GM23338 (cell line): ENCODE measurements at regions not wholly inside any gene's neighbourhood (a gene's known extent, or its start where the extent isn't known, plus 50 kb on each side); places are given as distances from the start of the nearest gene placed in this dataset.

Experiments used
- CREB1 ChIP-seq: fragments of 250-450 bp; sonication (Bioruptor Pico); IDR thresholded peaks from 2 replicates; pipeline ENCODE4 v1.5.0; 2020; ENCODE audit warnings: low read depth, mild to moderate bottlenecking, moderate library complexity
- CTCF ChIP-seq, 2 experiments: fragments of 200-600 bp in 1 of 2; sonication (generic) in 1 of 2; conservative IDR thresholded peaks; 2 replicates each; pipeline versions ENCODE4 v1.5.1 to v1.6.1; 2016 to 2017; ENCODE audit warnings: antibody characterized with exemption in 2 of 2, low read depth in 2 of 2, mild to moderate bottlenecking in 2 of 2, moderate library complexity in 1 of 2
- EZH2 ChIP-seq: fragments of 200-600 bp; sonication (generic); IDR thresholded peaks from one replicate; pipeline ENCODE4 v1.8.0; 2017; ENCODE audit warnings: antibody characterized with exemption, mild to moderate bottlenecking, low read depth; ENCODE audit not compliant: unreplicated experiment
- EZH2phosphoT487 ChIP-seq: fragments of 200-600 bp; sonication (generic); IDR thresholded peaks from one replicate; pipeline ENCODE4 v1.8.1; 2018; ENCODE audit warnings: antibody characterized with exemption; ENCODE audit not compliant: unreplicated experiment
- JUNB ChIP-seq: IDR thresholded peaks from one replicate; pipeline ENCODE4 v1.6.1; 2016; ENCODE audit warnings: antibody characterized with exemption; ENCODE audit not compliant: unreplicated experiment
- NANOG ChIP-seq: IDR thresholded peaks from 2 replicates; pipeline ENCODE4 v1.6.1; 2016; ENCODE audit warnings: antibody characterized with exemption, borderline replicate concordance
- POLR2AphosphoS5 ChIP-seq: IDR thresholded peaks from 2 replicates; pipeline ENCODE4 v1.6.1; 2016; ENCODE audit warnings: antibody characterized with exemption, low read depth
- STAT1 ChIP-seq: IDR thresholded peaks from one replicate; pipeline ENCODE4 v1.6.1; 2016; ENCODE audit warnings: antibody characterized with exemption; ENCODE audit not compliant: unreplicated experiment
- ZNF114 ChIP-seq: fragments of 250-450 bp; sonication (Bioruptor Pico); IDR thresholded peaks from 2 replicates; pipeline ENCODE4 v1.5.0; 2020; ENCODE audit warnings: mild to moderate bottlenecking, moderate library complexity
- ZNF331 ChIP-seq: fragments of 250-450 bp; sonication (Bioruptor Pico); IDR thresholded peaks from 2 replicates; pipeline ENCODE4 v1.5.0; 2020; ENCODE audit warnings: low read depth, mild to moderate bottlenecking, moderate library complexity
- TF ChIP-seq, protein P1 (sequence below): IDR thresholded peaks from one replicate; pipeline ENCODE4 v1.6.1; 2018; ENCODE audit warnings: antibody characterized with exemption; ENCODE audit not compliant: unreplicated experiment
- TF ChIP-seq, protein P2 (sequence below): IDR thresholded peaks from 2 replicates; pipeline ENCODE4 v1.6.1; 2016; ENCODE audit warnings: antibody characterized with exemption
- TF ChIP-seq, protein P3 (sequence below): fragments of 250-450 bp; sonication (Bioruptor Pico); IDR thresholded peaks from 2 replicates; pipeline ENCODE4 v1.5.0; 2020; ENCODE audit warnings: mild to moderate bottlenecking, moderate library complexity

- TF ChIP-seq CTCF (conservative IDR thresholded peaks at IDR 0.05; ENCODE audit: low read depth in 2 of 2) (no peak), ZNF331 (CRISPR knock-in tag) (no peak), EZH2 (no peak), JUNB (no peak), EZH2phosphoT487 (no peak), POLR2AphosphoS5 (no peak), NANOG (no peak), CREB1 (CRISPR knock-in tag) (no peak), STAT1 (no peak), ZNF114 (no peak)
- TF ChIP-seq, protein P1, sequence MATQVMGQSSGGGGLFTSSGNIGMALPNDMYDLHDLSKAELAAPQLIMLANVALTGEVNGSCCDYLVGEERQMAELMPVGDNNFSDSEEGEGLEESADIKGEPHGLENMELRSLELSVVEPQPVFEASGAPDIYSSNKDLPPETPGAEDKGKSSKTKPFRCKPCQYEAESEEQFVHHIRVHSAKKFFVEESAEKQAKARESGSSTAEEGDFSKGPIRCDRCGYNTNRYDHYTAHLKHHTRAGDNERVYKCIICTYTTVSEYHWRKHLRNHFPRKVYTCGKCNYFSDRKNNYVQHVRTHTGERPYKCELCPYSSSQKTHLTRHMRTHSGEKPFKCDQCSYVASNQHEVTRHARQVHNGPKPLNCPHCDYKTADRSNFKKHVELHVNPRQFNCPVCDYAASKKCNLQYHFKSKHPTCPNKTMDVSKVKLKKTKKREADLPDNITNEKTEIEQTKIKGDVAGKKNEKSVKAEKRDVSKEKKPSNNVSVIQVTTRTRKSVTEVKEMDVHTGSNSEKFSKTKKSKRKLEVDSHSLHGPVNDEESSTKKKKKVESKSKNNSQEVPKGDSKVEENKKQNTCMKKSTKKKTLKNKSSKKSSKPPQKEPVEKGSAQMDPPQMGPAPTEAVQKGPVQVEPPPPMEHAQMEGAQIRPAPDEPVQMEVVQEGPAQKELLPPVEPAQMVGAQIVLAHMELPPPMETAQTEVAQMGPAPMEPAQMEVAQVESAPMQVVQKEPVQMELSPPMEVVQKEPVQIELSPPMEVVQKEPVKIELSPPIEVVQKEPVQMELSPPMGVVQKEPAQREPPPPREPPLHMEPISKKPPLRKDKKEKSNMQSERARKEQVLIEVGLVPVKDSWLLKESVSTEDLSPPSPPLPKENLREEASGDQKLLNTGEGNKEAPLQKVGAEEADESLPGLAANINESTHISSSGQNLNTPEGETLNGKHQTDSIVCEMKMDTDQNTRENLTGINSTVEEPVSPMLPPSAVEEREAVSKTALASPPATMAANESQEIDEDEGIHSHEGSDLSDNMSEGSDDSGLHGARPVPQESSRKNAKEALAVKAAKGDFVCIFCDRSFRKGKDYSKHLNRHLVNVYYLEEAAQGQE: no peak
- TF ChIP-seq, protein P2, sequence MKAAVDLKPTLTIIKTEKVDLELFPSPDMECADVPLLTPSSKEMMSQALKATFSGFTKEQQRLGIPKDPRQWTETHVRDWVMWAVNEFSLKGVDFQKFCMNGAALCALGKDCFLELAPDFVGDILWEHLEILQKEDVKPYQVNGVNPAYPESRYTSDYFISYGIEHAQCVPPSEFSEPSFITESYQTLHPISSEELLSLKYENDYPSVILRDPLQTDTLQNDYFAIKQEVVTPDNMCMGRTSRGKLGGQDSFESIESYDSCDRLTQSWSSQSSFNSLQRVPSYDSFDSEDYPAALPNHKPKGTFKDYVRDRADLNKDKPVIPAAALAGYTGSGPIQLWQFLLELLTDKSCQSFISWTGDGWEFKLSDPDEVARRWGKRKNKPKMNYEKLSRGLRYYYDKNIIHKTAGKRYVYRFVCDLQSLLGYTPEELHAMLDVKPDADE: no peak
- TF ChIP-seq, protein P3, sequence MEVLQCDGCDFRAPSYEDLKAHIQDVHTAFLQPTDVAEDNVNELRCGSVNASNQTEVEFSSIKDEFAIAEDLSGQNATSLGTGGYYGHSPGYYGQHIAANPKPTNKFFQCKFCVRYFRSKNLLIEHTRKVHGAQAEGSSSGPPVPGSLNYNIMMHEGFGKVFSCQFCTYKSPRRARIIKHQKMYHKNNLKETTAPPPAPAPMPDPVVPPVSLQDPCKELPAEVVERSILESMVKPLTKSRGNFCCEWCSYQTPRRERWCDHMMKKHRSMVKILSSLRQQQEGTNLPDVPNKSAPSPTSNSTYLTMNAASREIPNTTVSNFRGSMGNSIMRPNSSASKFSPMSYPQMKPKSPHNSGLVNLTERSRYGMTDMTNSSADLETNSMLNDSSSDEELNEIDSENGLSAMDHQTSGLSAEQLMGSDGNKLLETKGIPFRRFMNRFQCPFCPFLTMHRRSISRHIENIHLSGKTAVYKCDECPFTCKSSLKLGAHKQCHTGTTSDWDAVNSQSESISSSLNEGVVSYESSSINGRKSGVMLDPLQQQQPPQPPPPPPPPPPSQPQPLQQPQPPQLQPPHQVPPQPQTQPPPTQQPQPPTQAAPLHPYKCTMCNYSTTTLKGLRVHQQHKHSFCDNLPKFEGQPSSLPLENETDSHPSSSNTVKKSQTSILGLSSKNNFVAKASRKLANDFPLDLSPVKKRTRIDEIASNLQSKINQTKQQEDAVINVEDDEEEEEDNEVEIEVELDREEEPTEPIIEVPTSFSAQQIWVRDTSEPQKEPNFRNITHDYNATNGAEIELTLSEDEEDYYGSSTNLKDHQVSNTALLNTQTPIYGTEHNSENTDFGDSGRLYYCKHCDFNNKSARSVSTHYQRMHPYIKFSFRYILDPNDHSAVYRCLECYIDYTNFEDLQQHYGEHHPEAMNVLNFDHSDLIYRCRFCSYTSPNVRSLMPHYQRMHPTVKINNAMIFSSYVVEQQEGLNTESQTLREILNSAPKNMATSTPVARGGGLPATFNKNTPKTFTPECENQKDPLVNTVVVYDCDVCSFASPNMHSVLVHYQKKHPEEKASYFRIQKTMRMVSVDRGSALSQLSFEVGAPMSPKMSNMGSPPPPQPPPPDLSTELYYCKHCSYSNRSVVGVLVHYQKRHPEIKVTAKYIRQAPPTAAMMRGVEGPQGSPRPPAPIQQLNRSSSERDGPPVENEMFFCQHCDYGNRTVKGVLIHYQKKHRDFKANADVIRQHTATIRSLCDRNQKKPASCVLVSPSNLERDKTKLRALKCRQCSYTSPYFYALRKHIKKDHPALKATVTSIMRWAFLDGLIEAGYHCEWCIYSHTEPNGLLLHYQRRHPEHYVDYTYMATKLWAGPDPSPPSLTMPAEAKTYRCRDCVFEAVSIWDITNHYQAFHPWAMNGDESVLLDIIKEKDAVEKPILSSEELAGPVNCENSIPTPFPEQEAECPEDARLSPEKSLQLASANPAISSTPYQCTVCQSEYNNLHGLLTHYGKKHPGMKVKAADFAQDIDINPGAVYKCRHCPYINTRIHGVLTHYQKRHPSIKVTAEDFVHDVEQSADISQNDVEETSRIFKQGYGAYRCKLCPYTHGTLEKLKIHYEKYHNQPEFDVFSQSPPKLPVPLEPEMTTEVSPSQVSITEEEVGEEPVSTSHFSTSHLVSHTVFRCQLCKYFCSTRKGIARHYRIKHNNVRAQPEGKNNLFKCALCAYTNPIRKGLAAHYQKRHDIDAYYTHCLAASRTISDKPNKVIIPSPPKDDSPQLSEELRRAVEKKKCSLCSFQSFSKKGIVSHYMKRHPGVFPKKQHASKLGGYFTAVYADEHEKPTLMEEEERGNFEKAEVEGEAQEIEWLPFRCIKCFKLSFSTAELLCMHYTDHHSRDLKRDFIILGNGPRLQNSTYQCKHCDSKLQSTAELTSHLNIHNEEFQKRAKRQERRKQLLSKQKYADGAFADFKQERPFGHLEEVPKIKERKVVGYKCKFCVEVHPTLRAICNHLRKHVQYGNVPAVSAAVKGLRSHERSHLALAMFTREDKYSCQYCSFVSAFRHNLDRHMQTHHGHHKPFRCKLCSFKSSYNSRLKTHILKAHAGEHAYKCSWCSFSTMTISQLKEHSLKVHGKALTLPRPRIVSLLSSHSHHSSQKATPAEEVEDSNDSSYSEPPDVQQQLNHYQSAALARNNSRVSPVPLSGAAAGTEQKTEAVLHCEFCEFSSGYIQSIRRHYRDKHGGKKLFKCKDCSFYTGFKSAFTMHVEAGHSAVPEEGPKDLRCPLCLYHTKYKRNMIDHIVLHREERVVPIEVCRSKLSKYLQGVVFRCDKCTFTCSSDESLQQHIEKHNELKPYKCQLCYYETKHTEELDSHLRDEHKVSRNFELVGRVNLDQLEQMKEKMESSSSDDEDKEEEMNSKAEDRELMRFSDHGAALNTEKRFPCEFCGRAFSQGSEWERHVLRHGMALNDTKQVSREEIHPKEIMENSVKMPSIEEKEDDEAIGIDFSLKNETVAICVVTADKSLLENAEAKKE: no peak
Measured at GRCh38 chrX:46072372-46072771, 472.8 kb downstream of the ZNF674 start.
